ENCODE measurements at regions not wholly inside any gene's neighbourhood (a gene's known extent, or its start where the extent isn't known, plus 50 kb on each side); places are given as distances from the start of the nearest gene placed in this dataset.
"Not testable (repeated sequence)": the region's sequence is repeated elsewhere in the genome, so short reads cannot be mapped to it uniquely, and the experiment has no call there.

GRCh38 chr17:54608634-54609155 is 292.0 kb upstream of the TOM1L1 start:
- no peak for TF ChIP-seq CTCF (IDR thresholded peaks at IDR 0.05; ENCODE audit: control insufficient read depth, extremely low read depth, insufficient read depth)
- H3K4me3 ChIP-seq (ENCODE audit: low read depth, low read length): no peak overlapping the region
- no peak for DNase-seq (ENCODE audit: low read depth)

GRCh38 chr17:54620399-54620978 is 280.2 kb upstream of the TOM1L1 start:
- no peak for TF ChIP-seq CTCF (IDR thresholded peaks at IDR 0.05; ENCODE audit: control insufficient read depth, extremely low read depth, insufficient read depth)
- H3K4me3 ChIP-seq (ENCODE audit: low read depth, low read length): no peak overlapping the region
- DNase-seq (ENCODE audit: low read depth): no peak

- no peak for TF ChIP-seq CTCF (IDR thresholded peaks at IDR 0.05; ENCODE audit: control insufficient read depth, extremely low read depth, insufficient read depth)
- no peak for DNase-seq (ENCODE audit: low read depth)
- no peak overlapping the region for H3K4me3 ChIP-seq (ENCODE audit: low read depth, low read length)
These were observed 276.9 kb upstream of the TOM1L1 start for GRCh38 chr17:54623746-54624145.

GRCh38 chr17:54626146-54626703 is 274.4 kb upstream of the TOM1L1 start:
- no peak for DNase-seq (ENCODE audit: low read depth)
- no peak for TF ChIP-seq CTCF (IDR thresholded peaks at IDR 0.05; ENCODE audit: control insufficient read depth, extremely low read depth, insufficient read depth)
- no peak overlapping the region for H3K4me3 ChIP-seq (ENCODE audit: low read depth, low read length)

- H3K4me3 ChIP-seq (ENCODE audit: low read depth, low read length); DNase-seq (ENCODE audit: low read depth): not testable (repeated sequence)
These were observed 261.2 kb upstream of the TOM1L1 start for GRCh38 chr17:54639426-54639825.

DNA sequence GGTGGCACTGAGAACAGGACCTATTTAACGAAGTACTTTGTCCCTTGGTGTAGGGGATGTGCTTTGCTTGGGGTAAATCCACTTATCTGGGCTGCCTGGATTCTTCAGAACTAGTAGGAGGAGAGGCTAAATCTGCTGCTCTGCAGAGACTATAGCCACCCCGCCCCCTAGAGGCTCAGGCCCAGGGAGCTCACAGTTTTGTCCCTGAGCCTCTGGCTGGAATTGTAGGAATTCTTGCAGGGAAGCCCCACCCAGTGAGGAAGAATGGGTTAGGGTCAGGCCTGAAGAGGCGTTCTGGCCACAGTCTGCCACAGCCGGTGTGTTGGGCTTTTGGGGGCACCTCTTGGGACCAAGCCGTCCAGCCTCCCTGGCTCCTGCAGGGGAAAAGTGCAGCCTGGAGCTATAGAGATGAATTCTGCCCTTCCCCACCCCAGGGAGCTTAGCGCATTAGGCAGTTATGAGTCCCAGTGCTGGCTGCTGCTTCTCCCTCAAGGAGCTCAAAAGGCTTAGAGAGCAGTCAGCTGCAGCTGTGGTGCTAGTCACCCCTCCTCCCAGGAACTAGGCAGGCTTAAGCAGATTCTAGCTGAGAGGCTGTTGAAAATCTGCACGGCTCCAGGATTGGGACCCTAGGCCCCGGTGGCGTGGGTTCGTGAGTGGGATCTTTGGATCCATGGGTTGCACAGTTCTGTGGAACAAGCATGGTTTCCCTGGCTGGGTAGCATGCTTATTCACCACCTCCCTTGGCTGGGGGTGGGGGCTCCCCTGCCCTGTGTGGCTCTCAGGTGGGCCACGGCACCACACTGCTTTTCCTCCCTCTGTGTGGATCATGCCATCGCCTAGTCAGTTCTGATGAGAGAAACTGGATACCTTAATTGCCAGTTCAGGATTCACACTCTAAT is 237.4 kb upstream of the TOM1L1 start:
- no peak overlapping the region for H3K4me3 ChIP-seq (ENCODE audit: low read depth, low read length)
- TF ChIP-seq CTCF (IDR thresholded peaks at IDR 0.05; ENCODE audit: control insufficient read depth, extremely low read depth, insufficient read depth): no peak
- no peak for DNase-seq (ENCODE audit: low read depth)

DNA sequence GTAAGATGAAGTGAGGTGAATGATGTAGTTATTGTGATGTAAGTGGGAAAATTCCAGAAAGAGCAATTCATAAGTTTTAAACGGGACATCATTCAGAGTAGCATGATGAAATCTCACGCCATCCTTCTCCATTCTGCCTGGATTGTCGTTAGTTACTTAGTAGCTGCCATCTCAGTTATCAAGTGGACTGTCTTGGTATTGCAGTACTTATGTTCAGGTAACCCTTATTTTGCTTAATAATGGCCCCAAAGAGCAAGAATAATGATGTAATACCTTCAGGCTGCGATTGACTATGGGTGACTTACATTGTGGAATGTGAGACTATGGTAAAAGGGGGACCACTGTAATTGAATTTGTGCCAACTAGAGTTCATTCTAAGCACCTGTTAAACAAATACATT is 234.1 kb upstream of the TOM1L1 start:
- DNase-seq (ENCODE audit: low read depth): no peak
- TF ChIP-seq CTCF (IDR thresholded peaks at IDR 0.05; ENCODE audit: control insufficient read depth, extremely low read depth, insufficient read depth): no peak

More for the DNA sequence above, 234.1 kb upstream of the TOM1L1 start:
- H3K4me3 ChIP-seq (ENCODE audit: low read depth, low read length): no peak overlapping the region
